IMR-90 (cell line): ENCODE measurements at regions not wholly inside any gene's neighbourhood (a gene's known extent, or its start where the extent isn't known, plus 50 kb on each side); places are given as distances from the start of the nearest gene placed in this dataset.

Experiments used
- ATAC-seq: fragments of 200-7000 bp; cut with Tn5 transposase; 2 replicates; pipeline ENCODE4 v1.9.1; 2020; ENCODE audit warnings: low read depth, mild to moderate bottlenecking, moderate library complexity
- BruUV-seq: library from RNA; stranded (reverse); fragments of 400-500 nt; replicated peaks from 2 replicates; lab custom pipeline; 2021; lab: Mats Ljungman, UMichigan
- CTCF ChIA-PET: fragments of 300-600 bp; formaldehyde crosslinking; extraction: SDS; loops from one replicate; lab custom pipeline; 2021; ENCODE audit warnings: antibody characterized with exemption; lab: Yijun Ruan, JAX
- POLR2A ChIA-PET: fragments of 300-600 bp; sonication (Branson Sonifier 250); formaldehyde crosslinking; loops from one replicate; lab custom pipeline; 2022; ENCODE audit warnings: antibody characterized with exemption; ENCODE audit not compliant: unreplicated experiment; lab: Charles Lee
- DNase-seq: peaks from one replicate; pipeline ENCODE4 v3.0.0; 2013
- H2AFZ ChIP-seq: replicated peaks from 2 replicates; pipeline ENCODE3; 2013; ENCODE audit warnings: low read length, mild to moderate bottlenecking; ENCODE audit not compliant: poor library complexity
- H2AK5ac ChIP-seq: 2 replicates; pipeline ENCODE4 v1.6.1; 2013; ENCODE audit warnings: low read depth, low read length, inconsistent platforms
- H2AK9ac ChIP-seq: replicated peaks from 2 replicates; pipeline ENCODE3; 2013; ENCODE audit warnings: mild to moderate bottlenecking, low read depth, low read length, moderate library complexity; ENCODE audit not compliant: poor library complexity
- H2BK120ac ChIP-seq: 2 replicates; pipeline ENCODE4 v1.6.1; 2013; ENCODE audit warnings: low read depth, low read length, inconsistent platforms
- H2BK15ac ChIP-seq: 3 replicates; pipeline ENCODE4 v1.6.1; 2013; ENCODE audit warnings: low read depth, low read length, inconsistent platforms
- H2BK20ac ChIP-seq: 2 replicates; pipeline ENCODE4 v1.6.1; 2013; ENCODE audit warnings: low read depth, mild to moderate bottlenecking, inconsistent platforms, low read length, moderate library complexity
- H2BK5ac ChIP-seq: 2 replicates; pipeline ENCODE4 v1.6.1; 2013; ENCODE audit warnings: mild to moderate bottlenecking, low read depth, low read length, inconsistent platforms; ENCODE audit not compliant: poor library complexity, severe bottlenecking
- H3K14ac ChIP-seq: replicated peaks from 2 replicates; pipeline ENCODE4 v1.6.1; 2013; ENCODE audit warnings: low read depth, low read length, inconsistent platforms
- H3K18ac ChIP-seq: 2 replicates; pipeline ENCODE4 v1.6.1; 2013; ENCODE audit warnings: low read depth, low read length, control low read depth
- H3K23ac ChIP-seq: 2 replicates; pipeline ENCODE4 v1.6.1; 2013; ENCODE audit warnings: low read depth, low read length, inconsistent platforms
- H3K27ac ChIP-seq: 2 replicates; pipeline ENCODE4 v1.5.1; 2013; ENCODE audit warnings: mild to moderate bottlenecking, control low read depth, low read length; ENCODE audit not compliant: insufficient read depth
- H3K27me3 ChIP-seq: 2 replicates; pipeline ENCODE4 v1.6.1; 2013; ENCODE audit warnings: low read length; ENCODE audit not compliant: control insufficient read depth, insufficient read depth
- H3K36me3 ChIP-seq: 2 replicates; pipeline ENCODE4 v1.6.1; 2013; ENCODE audit warnings: low read length, mixed read lengths; ENCODE audit not compliant: control insufficient read depth, insufficient read depth
- H3K4ac ChIP-seq: 2 replicates; pipeline ENCODE4 v1.6.1; 2013; ENCODE audit warnings: low read depth, low read length, inconsistent platforms
- H3K4me1 ChIP-seq: 2 replicates; pipeline ENCODE4 v1.6.1; 2013; ENCODE audit warnings: low read length, mixed read lengths; ENCODE audit not compliant: control insufficient read depth, insufficient read depth
- H3K4me2 ChIP-seq: 2 replicates; pipeline ENCODE4 v1.6.1; 2013; ENCODE audit warnings: low read depth, mild to moderate bottlenecking, control low read depth, low read length, moderate library complexity
- H3K4me3 ChIP-seq: 2 replicates; pipeline ENCODE4 v1.5.1; 2013; ENCODE audit warnings: low read depth, mild to moderate bottlenecking, control low read depth, low read length, moderate library complexity; ENCODE audit not compliant: insufficient read depth
- H3K56ac ChIP-seq: 2 replicates; pipeline ENCODE4 v1.6.1; 2013; ENCODE audit warnings: low read length, inconsistent platforms; ENCODE audit not compliant: insufficient read depth; ENCODE audit errors: extremely low read depth
- H3K79me1 ChIP-seq, 2 experiments: 2 replicates each; pipeline ENCODE4 v1.6.1; 2013; ENCODE audit warnings: low read length in 2 of 2, inconsistent platforms in 1 of 2, low read depth in 1 of 2
- H3K9ac ChIP-seq: 2 replicates; pipeline ENCODE4 v1.6.1; 2013; ENCODE audit warnings: low read depth, low read length, control low read depth
- H3K9me1 ChIP-seq: 2 replicates; pipeline ENCODE4 v1.6.1; 2013; ENCODE audit warnings: low read length, inconsistent platforms; ENCODE audit not compliant: insufficient read depth
- H3K9me3 ChIP-seq: 2 replicates; pipeline ENCODE4 v1.6.1; 2013; ENCODE audit warnings: low read length; ENCODE audit not compliant: control insufficient read depth, insufficient read depth
- H4K20me1 ChIP-seq: 2 replicates; pipeline ENCODE4 v1.6.1; 2013; ENCODE audit warnings: low read length, inconsistent platforms; ENCODE audit not compliant: insufficient read depth
- H4K5ac ChIP-seq: 2 replicates; pipeline ENCODE4 v1.6.1; 2013; ENCODE audit warnings: mild to moderate bottlenecking, low read depth, low read length, control low read depth
- H4K8ac ChIP-seq, 2 experiments: 2 replicates each; pipeline ENCODE4 v1.6.1; 2013; ENCODE audit warnings: low read depth in 2 of 2, low read length in 2 of 2, control low read depth in 1 of 2, inconsistent platforms in 1 of 2
- H4K91ac ChIP-seq: 2 replicates; pipeline ENCODE4 v1.6.1; 2013; ENCODE audit warnings: low read depth, low read length, inconsistent platforms; ENCODE audit not compliant: insufficient read depth
- ELK1 ChIP-seq: fragments of 150-350 bp; IDR thresholded peaks from 2 replicates; pipeline ENCODE4 v1.6.1; 2016; ENCODE audit warnings: low read depth, mild to moderate bottlenecking, low read length, moderate library complexity, borderline replicate concordance
- WGBS, 2 experiments: methylation state at CpG; one replicate each; pipeline versions ENCODE4 v1.1.5 to v1.1.7; 2013; ENCODE audit warnings: missing lambda C conversion rate in 2 of 2; ENCODE audit not compliant: insufficient read length in 1 of 2; ENCODE audit errors: extremely low coverage in 2 of 2; 5-methylcytosine and 5-hydroxymethylcytosine counted together
- dilution Hi-C: fragments of 300-500 bp; cut with HindIII; formaldehyde crosslinking; loops from one replicate; pipeline ENCODE4 v1.14.3; 2018; ENCODE audit warnings: low sequenced_read_pairs; ENCODE audit not compliant: unreplicated experiment
- in situ Hi-C: fragments of 300-500 bp; cut with MboI; formaldehyde crosslinking; loops from 3 replicates; pipeline ENCODE4 v1.14.3; 2019; ENCODE audit warnings: low sequenced_read_pairs, inconsistent platforms, mixed read lengths
- intact Hi-C: fragments of 100-400 bp; cut with micrococcal nuclease; formaldehyde crosslinking; loops from 2 replicates; pipeline ENCODE4 v1.10.0; 2022

DNA sequence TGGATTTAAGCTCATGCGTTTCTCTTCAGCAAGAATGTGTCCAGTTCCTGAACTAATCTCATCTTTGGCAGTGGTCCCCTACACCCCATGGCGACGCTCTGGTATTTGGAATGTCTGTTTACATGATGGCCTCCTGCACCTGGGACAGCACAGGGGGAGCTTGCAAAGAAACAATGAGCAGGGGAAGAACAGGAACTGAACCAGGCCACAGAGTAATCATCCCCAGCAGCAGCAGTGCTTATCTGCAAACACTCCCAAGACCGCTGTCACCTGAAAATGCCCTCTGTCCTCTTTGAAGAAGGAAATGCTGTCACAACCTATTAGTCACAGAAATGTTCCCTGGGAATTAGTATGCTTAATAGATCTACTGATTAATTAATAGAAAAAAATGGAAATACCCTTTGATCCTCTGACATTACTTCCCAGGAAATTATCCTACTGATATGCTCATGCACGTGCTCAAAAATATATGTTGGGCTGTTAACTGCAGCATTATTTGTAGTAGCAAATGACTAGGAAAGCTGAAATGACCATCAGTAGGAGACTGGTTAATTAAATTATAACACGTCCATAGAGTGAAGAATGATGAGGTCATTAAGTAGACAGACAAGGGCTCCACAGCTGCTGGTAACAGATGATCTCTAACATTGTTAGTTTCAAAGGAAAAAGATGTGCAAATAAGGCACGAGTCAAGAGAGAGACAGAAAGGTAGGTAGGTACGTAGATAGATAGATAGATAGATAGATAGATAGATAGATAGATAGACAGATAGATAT, 279.3 kb upstream of the FLRT2 start:
- Histone ChIP-seq H3K56ac (no peak overlapping the region), H2BK20ac (no peak overlapping the region), H3K4me3 (no peak overlapping the region), H3K79me1 (no peaks in the 10 kb centered on the region), H3K36me3 (no peaks in the 10 kb centered on the region), H2BK5ac (no peak overlapping the region), H3K4ac (no peak overlapping the region), H4K8ac (no peak overlapping the region), H3K4me2 (no peak overlapping the region), H3K14ac (no peak overlapping the region), H3K23ac (no peak overlapping the region), H2AK5ac (no peak overlapping the region), H3K4me1 (peaks cover 2% of the 10 kb centered on the region; the same call in 1 of the 2 replicates), H3K27ac (no peak overlapping the region), H3K9me1 (no peaks in the 10 kb centered on the region), H3K9ac (no peak overlapping the region), H2AK9ac (no peak overlapping the region), H3K18ac (no peak overlapping the region), H4K91ac (no peak overlapping the region), H2BK120ac (no peak overlapping the region), H2BK15ac (no peak overlapping the region), H2AFZ (no peak overlapping the region), H4K5ac (no peak overlapping the region), H3K9me3 (no peaks in the 10 kb centered on the region), H4K20me1 (no peaks in the 10 kb centered on the region), H3K27me3 (no peaks in the 10 kb centered on the region)
- dilution Hi-C loops (no loop called here), in situ Hi-C loops (no loop called here), intact Hi-C loops (no loop called here)
- DNase-seq (no peak), ATAC-seq (no peak)
- CTCF ChIA-PET: no interaction called here
- no peak for TF ChIP-seq ELK1
- 60% methylated on average over 3 of the region's 8 CpGs; no CpG with 5 or more reads in 1 of the 2 experiments for WGBS, 2 experiments
- BruUV-seq: no TSS peak
- POLR2A ChIA-PET: no interaction called here
